OCI-LY3 (cell line): ENCODE measurements at regions not wholly inside any gene's neighbourhood (a gene's known extent, or its start where the extent isn't known, plus 50 kb on each side); places are given as distances from the start of the nearest gene placed in this dataset.

ENCODE experiments used
- H2AFZ ChIP-seq: fragments of 200-600, 300-600 bp; shearing (Covaris generic); 2 replicates; pipeline ENCODE4 v1.6.0; 2014; ENCODE audit warnings: antibody characterized with exemption, low read depth, low read length
- H3K27ac ChIP-seq: fragments of 200-600, 300-600 bp; sonication (generic); 2 replicates; pipeline ENCODE4 v1.5.1; 2014; ENCODE audit warnings: mild to moderate bottlenecking, low read length, moderate library complexity, mixed read lengths
- H3K27me3 ChIP-seq: fragments of 200-600, 300-600 bp; sonication (generic); 2 replicates; pipeline ENCODE4 v1.6.1; 2014; ENCODE audit warnings: low read depth, low read length, mixed read lengths
- H3K36me3 ChIP-seq: fragments of 200-600, 300-600 bp; sonication (generic); replicated peaks from 2 replicates; pipeline ENCODE3; 2014; ENCODE audit warnings: low read depth, low read length, mixed read lengths
- H3K4me1 ChIP-seq: fragments of 300-600, 200-600 bp; sonication (generic); 2 replicates; pipeline ENCODE4 v1.6.1; 2014; ENCODE audit warnings: low read length, mixed read lengths
- H3K4me2 ChIP-seq: fragments of 200-600, 300-600 bp; sonication (generic); 2 replicates; pipeline ENCODE4 v1.6.1; 2014; ENCODE audit warnings: low read length, mixed read lengths
- H3K4me3 ChIP-seq: fragments of 300-600, 200-600 bp; sonication (generic); 2 replicates; pipeline ENCODE4 v1.5.1; 2014; ENCODE audit warnings: antibody characterized with exemption, mild to moderate bottlenecking, low read length, moderate library complexity
- H3K79me2 ChIP-seq: fragments of 300-600, 200-600 bp; shearing (Covaris generic); 2 replicates; pipeline ENCODE4 v1.6.1; 2014; ENCODE audit warnings: mild to moderate bottlenecking, low read length, mixed read lengths
- H3K9ac ChIP-seq: fragments of 300-600, 200-600 bp; shearing (Covaris generic); 2 replicates; pipeline ENCODE4 v1.6.0; 2014; ENCODE audit warnings: mild to moderate bottlenecking, low read length, moderate library complexity
- H3K9me3 ChIP-seq: fragments of 200-600, 300-600 bp; shearing (Covaris generic); 2 replicates; pipeline ENCODE4 v1.6.1; 2014; ENCODE audit warnings: low read length, mixed read lengths; ENCODE audit not compliant: insufficient read depth
- H4K20me1 ChIP-seq: fragments of 200-600, 300-600 bp; sonication (generic); 2 replicates; pipeline ENCODE4 v1.6.1; 2016; ENCODE audit warnings: low read length, mixed read lengths; ENCODE audit not compliant: insufficient read depth
- CTCF ChIP-seq: fragments of 200-600, 300-600 bp; sonication (generic); IDR thresholded peaks from 2 replicates; pipeline ENCODE4 v1.5.1; 2014; ENCODE audit warnings: antibody characterized with exemption, low read length, low read depth
- EZH2phosphoT487 ChIP-seq: fragments of 200-600 bp; shearing (Covaris generic); IDR thresholded peaks from 2 replicates; pipeline ENCODE4 v1.6.1; 2018; ENCODE audit warnings: antibody characterized with exemption, mixed run types, low read depth

GRCh38 chrX:64642482-64642881 is 247.2 kb upstream of the MTMR8 start:
- Histone ChIP-seq H3K27me3 (no peaks in the 10 kb centered on the region), H3K4me2 (no peak overlapping the region), H3K79me2 (no peaks in the 10 kb centered on the region)

More at GRCh38 chrX:64642482-64642881, 247.2 kb upstream of the MTMR8 start:
- Histone ChIP-seq H3K27ac (no peak overlapping the region), H3K4me3 (no peak overlapping the region), H3K9me3 (no peaks in the 10 kb centered on the region), H4K20me1 (no peaks in the 10 kb centered on the region), H2AFZ (no peak overlapping the region), H3K9ac (no peak overlapping the region), H3K36me3 (no peaks in the 10 kb centered on the region), H3K4me1 (no peaks in the 10 kb centered on the region)
- TF ChIP-seq CTCF (peak; percentile 54), EZH2phosphoT487 (no peak)
